Endothelial cell of umbilical vein (primary cell): ENCODE measurements at regions not wholly inside any gene's neighbourhood (a gene's known extent, or its start where the extent isn't known, plus 50 kb on each side); places are given as distances from the start of the nearest gene placed in this dataset.

Source experiments
- BruUV-seq: library from RNA; stranded (reverse); fragments of 400-500 nt; replicated peaks from 2 replicates; lab custom pipeline; 2021; lab: Mats Ljungman, UMichigan
- CTCF ChIA-PET: fragments of 300-600, 350-600 bp; sonication (Branson Sonifier 250); formaldehyde crosslinking; loops from one replicate; lab custom pipeline; 2021; ENCODE audit warnings: antibody characterized with exemption, inconsistent platforms; lab: Charles Lee
- POLR2A ChIA-PET: fragments of 300-600, 350-600 bp; sonication (Branson Sonifier 250); formaldehyde crosslinking; loops from one replicate; lab custom pipeline; 2021; ENCODE audit warnings: antibody characterized with exemption, inconsistent platforms; lab: Charles Lee
- DNase-seq: peaks from one replicate; pipeline ENCODE4 v3.0.0-alpha.2; 2011; ENCODE audit warnings: low read depth, low spot score
- FAIRE-seq: peaks from 2 replicates; lab custom pipeline; 2011; peaks lifted over from hg19 to GRCh38; lab: Jason Lieb, UNC
- H2AFZ ChIP-seq: 2 replicates; pipeline ENCODE4 v1.6.0; 2012; ENCODE audit warnings: low read depth, low read length, control low read depth, inconsistent platforms
- H3K27ac ChIP-seq: 2 replicates; pipeline ENCODE4 v1.5.1; 2011; ENCODE audit warnings: low read depth, mild to moderate bottlenecking, control low read depth, low read length, moderate library complexity; ENCODE audit not compliant: insufficient read depth
- H3K27me3 ChIP-seq, 2 experiments: 2 replicates each; pipeline versions ENCODE4 v1.6.0 to v1.6.1; 2011; ENCODE audit warnings: low read length in 2 of 2, mixed read lengths in 1 of 2; ENCODE audit not compliant: control insufficient read depth in 2 of 2, insufficient read depth in 2 of 2
- H3K36me3 ChIP-seq, 2 experiments: 2 replicates in 1 of 2; 3 replicates in 1 of 2; pipeline ENCODE4 v1.5.1; 2011; ENCODE audit warnings: low read length in 2 of 2, mild to moderate bottlenecking in 1 of 2, moderate library complexity in 1 of 2; ENCODE audit not compliant: control insufficient read depth in 2 of 2, insufficient read depth in 2 of 2; ENCODE audit errors: extremely low read depth in 1 of 2
- H3K4me1 ChIP-seq: 3 replicates; pipeline ENCODE4 v1.5.1; 2011; ENCODE audit warnings: mild to moderate bottlenecking, low read length; ENCODE audit not compliant: control insufficient read depth, insufficient read depth; ENCODE audit errors: extremely low read depth
- H3K4me2 ChIP-seq: 2 replicates; pipeline ENCODE4 v1.6.1; 2011; ENCODE audit warnings: low read length, control low read depth, mixed read lengths; ENCODE audit not compliant: insufficient read depth
- H3K4me3 ChIP-seq, 3 experiments: fragments of 200-600 bp in 1 of 3; sonication (generic), shearing (Covaris generic) in 1 of 3; replicated peaks in 1 of 3; 2 replicates each; pipeline ENCODE4 v1.5.1; 2011 to 2016; ENCODE audit warnings: control low read depth in 3 of 3, low read length in 3 of 3, mild to moderate bottlenecking in 2 of 3, inconsistent platforms in 1 of 3, low read depth in 1 of 3, moderate library complexity in 1 of 3; ENCODE audit not compliant: insufficient read depth in 1 of 3
- H3K79me2 ChIP-seq: 2 replicates; pipeline ENCODE4 v1.6.0; 2012; ENCODE audit warnings: low read length, inconsistent platforms; ENCODE audit not compliant: control insufficient read depth, insufficient read depth
- H3K9ac ChIP-seq: replicated peaks from 2 replicates; pipeline ENCODE3; 2011; ENCODE audit warnings: low read length, control low read depth; ENCODE audit not compliant: insufficient read depth; ENCODE audit errors: extremely low read depth
- H3K9me1 ChIP-seq: replicated peaks from 3 replicates; pipeline ENCODE4 v1.6.0; 2011; ENCODE audit warnings: mild to moderate bottlenecking, low read length; ENCODE audit not compliant: control insufficient read depth, insufficient read depth; ENCODE audit errors: extremely low read depth
- H3K9me3 ChIP-seq: replicated peaks from 2 replicates; pipeline ENCODE4 v1.5.1; 2012; ENCODE audit warnings: low read length, inconsistent platforms; ENCODE audit not compliant: control insufficient read depth, insufficient read depth
- H4K20me1 ChIP-seq: replicated peaks from 2 replicates; pipeline ENCODE3; 2011; ENCODE audit warnings: mild to moderate bottlenecking, low read length; ENCODE audit not compliant: control insufficient read depth, insufficient read depth; ENCODE audit errors: extremely low read depth
- EZH2 ChIP-seq: IDR thresholded peaks from 2 replicates; pipeline ENCODE4 v1.6.1; 2012; ENCODE audit warnings: borderline replicate concordance, low read depth, mild to moderate bottlenecking, moderate library complexity, low read length, inconsistent platforms; ENCODE audit not compliant: severe bottlenecking
- FOS ChIP-seq: IDR thresholded peaks from 2 replicates; pipeline ENCODE4 v1.6.1; 2011; ENCODE audit warnings: mild to moderate bottlenecking, low read length, moderate library complexity, borderline replicate concordance; ENCODE audit not compliant: insufficient read depth
- GATA2 ChIP-seq: IDR thresholded peaks from 2 replicates; pipeline ENCODE4 v1.7.0; 2011; ENCODE audit warnings: low read depth, mild to moderate bottlenecking, moderate library complexity, mixed read lengths, low read length; ENCODE audit not compliant: insufficient read length, insufficient read depth
- JUN ChIP-seq: IDR thresholded peaks from 2 replicates; pipeline ENCODE4 v1.6.1; 2011; ENCODE audit warnings: borderline replicate concordance, low read depth; ENCODE audit not compliant: insufficient read length, insufficient read depth
- MYC ChIP-seq: IDR thresholded peaks from one replicate; pipeline ENCODE4 v1.6.1; 2011; ENCODE audit warnings: mild to moderate bottlenecking, low read depth, low read length
- POLR2A ChIP-seq: IDR thresholded peaks from 2 replicates; pipeline ENCODE4 v1.6.1; 2012; ENCODE audit warnings: low read depth, mild to moderate bottlenecking, control low read depth, low read length
- POLR2AphosphoS5 ChIP-seq: IDR thresholded peaks from 2 replicates; pipeline ENCODE4 v1.6.1; 2012; ENCODE audit warnings: low read depth, mild to moderate bottlenecking, control low read depth, low read length, moderate library complexity; ENCODE audit not compliant: insufficient read depth
- dilution Hi-C: fragments of 300-500 bp; cut with MboI; formaldehyde crosslinking; loops from one replicate; pipeline ENCODE4 v1.15.0; 2019; ENCODE audit warnings: low sequenced_read_pairs; ENCODE audit not compliant: extremely low pct_ligation_motif_present
- intact Hi-C: fragments of 100-400 bp; cut with micrococcal nuclease; formaldehyde crosslinking; loops from one replicate; pipeline ENCODE4 v1.10.0; 2022

- Histone ChIP-seq H3K9me1 (no peaks in the 10 kb centered on the region), H4K20me1 (no peaks in the 10 kb centered on the region), H3K36me3 (no peaks in the 10 kb centered on the region), H2AFZ (no peak overlapping the region), H3K9ac (no peak overlapping the region), H3K27ac (no peak overlapping the region), H3K4me1 (no peaks in the 10 kb centered on the region), H3K4me2 (no peak overlapping the region), H3K79me2 (no peaks in the 10 kb centered on the region), H3K27me3 (no peaks in the 10 kb centered on the region), H3K4me3 (no peak overlapping the region), H3K9me3 (no peaks in the 10 kb centered on the region)
- dilution Hi-C loops, result no loop called here
- ChIA-PET CTCF (no interaction called here), POLR2A (no interaction called here)
- no TSS peak for BruUV-seq
- TF ChIP-seq GATA2 (no peak), MYC (no peak), POLR2AphosphoS5 (no peak), POLR2A (no peak), JUN (no peak)
- DNase-seq (no peak), FAIRE-seq (no peak)
- intact Hi-C loops, result no loop called here
Measured at GRCh38 chr11:70525006-70525405, 126.7 kb downstream of the CTTN start.

- Histone ChIP-seq H3K4me2 (no peak overlapping the region), H3K4me1 (no peaks in the 10 kb centered on the region), H3K9ac (no peak overlapping the region), H2AFZ (no peak overlapping the region), H3K9me1 (no peaks in the 10 kb centered on the region), H3K36me3 (no peaks in the 10 kb centered on the region), H3K27ac (no peak overlapping the region), H3K4me3 (no peak overlapping the region), H3K27me3 (no peaks in the 10 kb centered on the region), H3K9me3 (no peaks in the 10 kb centered on the region), H4K20me1 (no peaks in the 10 kb centered on the region), H3K79me2 (no peaks in the 10 kb centered on the region)
- CTCF ChIA-PET, result no interaction called here
- dilution Hi-C loops, result no loop called here
- no TSS peak for BruUV-seq
- no peak for TF ChIP-seq EZH2
- TF ChIP-seq GATA2, result no peak
- TF ChIP-seq FOS, result no peak
- no peak for TF ChIP-seq POLR2AphosphoS5
- POLR2A ChIA-PET, result no interaction called here
- intact Hi-C loops, result no loop called here
- FAIRE-seq (no peak), DNase-seq (no peak)
Measured at GRCh38 chr11:70525466-70525865, 127.1 kb downstream of the CTTN start.
